Neural cell (in vitro differentiated cells): ENCODE measurements at regions not wholly inside any gene's neighbourhood (a gene's known extent, or its start where the extent isn't known, plus 50 kb on each side); places are given as distances from the start of the nearest gene placed in this dataset.

Experiments
- H2AFZ ChIP-seq: fragments of 200-600, 300-800 bp; sonication (generic), shearing (Covaris generic); 2 replicates; pipeline ENCODE4 v1.6.0; 2014; ENCODE audit warnings: low read depth, mild to moderate bottlenecking, antibody characterized with exemption, low read length, moderate library complexity
- H3F3A ChIP-seq: fragments of 200-600 bp; shearing (Covaris generic); 2 replicates; pipeline ENCODE4 v1.6.1; 2016; ENCODE audit warnings: mild to moderate bottlenecking, moderate library complexity, mixed read lengths, antibody characterized with exemption, low read length; ENCODE audit not compliant: insufficient read depth, poor library complexity, severe bottlenecking
- H3K27ac ChIP-seq: fragments of 200-600, 300-800 bp; sonication (generic), shearing (Covaris generic); 2 replicates; pipeline ENCODE4 v1.5.1; 2014; ENCODE audit warnings: mild to moderate bottlenecking, low read length, moderate library complexity
- H3K27me3 ChIP-seq: fragments of 300-800, 200-600 bp; sonication (generic), shearing (Covaris generic); 2 replicates; pipeline ENCODE4 v1.6.0; 2014; ENCODE audit warnings: mild to moderate bottlenecking, low read depth, low read length, moderate library complexity; ENCODE audit not compliant: insufficient read depth
- H3K36me3 ChIP-seq: fragments of 300-800, 200-600 bp; sonication (generic), shearing (Covaris generic); 2 replicates; pipeline ENCODE4 v1.5.1; 2014; ENCODE audit warnings: mild to moderate bottlenecking, antibody characterized with exemption, low read length, moderate library complexity; ENCODE audit not compliant: insufficient read depth
- H3K4me2 ChIP-seq: fragments of 300-800, 200-600 bp; sonication (generic), shearing (Covaris generic); 2 replicates; pipeline ENCODE4 v1.6.0; 2014; ENCODE audit warnings: mild to moderate bottlenecking, low read length
- H3K4me3 ChIP-seq: fragments of 300-800, 200-600 bp; sonication (generic), shearing (Covaris generic); 2 replicates; pipeline ENCODE4 v1.5.1; 2014; ENCODE audit warnings: mild to moderate bottlenecking, low read length, moderate library complexity
- H3K79me2 ChIP-seq: fragments of 200-600 bp; shearing (Covaris generic); replicated peaks from 2 replicates; pipeline ENCODE4 v1.6.0; 2014; ENCODE audit warnings: mild to moderate bottlenecking, low read length, moderate library complexity; ENCODE audit not compliant: insufficient read depth
- H3K9ac ChIP-seq: fragments of 300-800, 200-600 bp; sonication (generic), shearing (Covaris generic); 2 replicates; pipeline ENCODE4 v1.6.1; 2016; ENCODE audit warnings: mild to moderate bottlenecking, low read length, mixed read lengths
- H3K9me2 ChIP-seq: fragments of 200-600 bp; shearing (Covaris generic); 2 replicates; pipeline ENCODE4 v1.6.1; 2016; ENCODE audit warnings: mild to moderate bottlenecking, low read length, mixed read lengths; ENCODE audit not compliant: insufficient read depth
- H3K9me3 ChIP-seq: fragments of 200-600, 300-800 bp; sonication (generic), shearing (Covaris generic); 2 replicates; pipeline ENCODE4 v1.6.1; 2016; ENCODE audit warnings: mild to moderate bottlenecking, mixed run types, low read length, moderate library complexity, mixed read lengths
- H4K20me1 ChIP-seq: fragments of 200-600 bp; shearing (Covaris generic); 2 replicates; pipeline ENCODE4 v1.6.1; 2016; ENCODE audit warnings: mild to moderate bottlenecking, mixed run types; ENCODE audit not compliant: insufficient read depth
- EP300 ChIP-seq: fragments of 450-650 bp; conservative IDR thresholded peaks from 2 replicates; pipeline ENCODE4 v1.6.1; 2014; ENCODE audit warnings: antibody characterized with exemption, mild to moderate bottlenecking, moderate library complexity; ENCODE audit not compliant: poor library complexity, severe bottlenecking
- EZH2 ChIP-seq: fragments of 200-600, 300-800 bp; shearing (Covaris generic), sonication (generic); IDR thresholded peaks from 2 replicates; pipeline ENCODE4 v1.6.1; 2014; ENCODE audit warnings: antibody characterized with exemption, low read length, borderline replicate concordance, mild to moderate bottlenecking; ENCODE audit not compliant: insufficient read depth, poor library complexity, severe bottlenecking
- MXI1 ChIP-seq: fragments of 450-650 bp; conservative IDR thresholded peaks from 2 replicates; pipeline ENCODE4 v1.6.1; 2014; ENCODE audit warnings: antibody characterized with exemption, mild to moderate bottlenecking; ENCODE audit not compliant: poor library complexity, severe bottlenecking
- POLR2AphosphoS5 ChIP-seq: IDR thresholded peaks from 2 replicates; pipeline ENCODE4 v1.6.1; 2012
- RAD21 ChIP-seq: fragments of 450-650 bp; conservative IDR thresholded peaks from 2 replicates; pipeline ENCODE4 v1.6.1; 2014; ENCODE audit warnings: antibody characterized with exemption, mild to moderate bottlenecking, moderate library complexity
- SMC3 ChIP-seq: fragments of 450-650 bp; conservative IDR thresholded peaks from 2 replicates; pipeline ENCODE4 v1.6.1; 2014; ENCODE audit warnings: antibody characterized with exemption, mild to moderate bottlenecking, moderate library complexity; ENCODE audit not compliant: poor library complexity
- TAF1 ChIP-seq: IDR thresholded peaks from 2 replicates; pipeline ENCODE4 v1.6.1; 2012; ENCODE audit warnings: low read depth
- TF ChIP-seq, protein P1 (sequence below): fragments of 450-650 bp; IDR thresholded peaks from 2 replicates; pipeline ENCODE4 v1.5.1; 2014; ENCODE audit warnings: antibody characterized with exemption, mild to moderate bottlenecking, moderate library complexity; ENCODE audit not compliant: poor library complexity, severe bottlenecking
- TF ChIP-seq, protein P2 (sequence below): IDR thresholded peaks from 2 replicates; pipeline ENCODE4 v1.6.1; 2012; ENCODE audit warnings: borderline replicate concordance

DNA sequence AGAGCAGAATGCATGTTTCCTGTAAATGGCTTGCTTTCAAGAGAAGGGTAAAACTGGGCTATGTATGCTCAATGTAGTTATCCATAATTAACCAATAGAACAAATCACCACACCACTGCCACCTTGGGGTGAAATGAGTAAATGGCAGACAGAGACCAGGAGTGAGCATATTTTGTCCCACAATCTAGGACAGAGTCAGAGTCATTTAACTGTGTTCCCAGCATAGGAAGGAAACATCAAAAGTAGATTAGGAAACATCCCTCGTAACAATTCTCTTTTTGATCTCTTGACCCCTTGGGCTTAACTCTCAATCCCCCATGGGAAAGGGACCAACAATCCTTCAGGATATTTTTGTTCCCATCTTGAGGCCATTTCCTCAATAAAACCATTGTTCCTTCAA is 224.8 kb downstream of the NHLRC3 start:
- Histone ChIP-seq H3K79me2 (no peaks in the 10 kb centered on the region), H3K27ac (no peak overlapping the region), H3K4me2 (no peak overlapping the region), H3K9ac (no peak overlapping the region), H3K4me3 (no peak overlapping the region), H3K9me3 (no peaks in the 10 kb centered on the region), H3F3A (no peaks in the 10 kb centered on the region), H2AFZ (no peak overlapping the region), H3K27me3 (no peaks in the 10 kb centered on the region), H3K36me3 (no peaks in the 10 kb centered on the region), H3K9me2 (no peaks in the 10 kb centered on the region), H4K20me1 (no peaks in the 10 kb centered on the region)
- TF ChIP-seq POLR2AphosphoS5 (no peak), RAD21 (no peak), EP300 (no peak), MXI1 (no peak), SMC3 (no peak), TAF1 (no peak)
- TF ChIP-seq, protein P1, sequence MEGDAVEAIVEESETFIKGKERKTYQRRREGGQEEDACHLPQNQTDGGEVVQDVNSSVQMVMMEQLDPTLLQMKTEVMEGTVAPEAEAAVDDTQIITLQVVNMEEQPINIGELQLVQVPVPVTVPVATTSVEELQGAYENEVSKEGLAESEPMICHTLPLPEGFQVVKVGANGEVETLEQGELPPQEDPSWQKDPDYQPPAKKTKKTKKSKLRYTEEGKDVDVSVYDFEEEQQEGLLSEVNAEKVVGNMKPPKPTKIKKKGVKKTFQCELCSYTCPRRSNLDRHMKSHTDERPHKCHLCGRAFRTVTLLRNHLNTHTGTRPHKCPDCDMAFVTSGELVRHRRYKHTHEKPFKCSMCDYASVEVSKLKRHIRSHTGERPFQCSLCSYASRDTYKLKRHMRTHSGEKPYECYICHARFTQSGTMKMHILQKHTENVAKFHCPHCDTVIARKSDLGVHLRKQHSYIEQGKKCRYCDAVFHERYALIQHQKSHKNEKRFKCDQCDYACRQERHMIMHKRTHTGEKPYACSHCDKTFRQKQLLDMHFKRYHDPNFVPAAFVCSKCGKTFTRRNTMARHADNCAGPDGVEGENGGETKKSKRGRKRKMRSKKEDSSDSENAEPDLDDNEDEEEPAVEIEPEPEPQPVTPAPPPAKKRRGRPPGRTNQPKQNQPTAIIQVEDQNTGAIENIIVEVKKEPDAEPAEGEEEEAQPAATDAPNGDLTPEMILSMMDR: peak; percentile 36
- TF ChIP-seq, protein P2, sequence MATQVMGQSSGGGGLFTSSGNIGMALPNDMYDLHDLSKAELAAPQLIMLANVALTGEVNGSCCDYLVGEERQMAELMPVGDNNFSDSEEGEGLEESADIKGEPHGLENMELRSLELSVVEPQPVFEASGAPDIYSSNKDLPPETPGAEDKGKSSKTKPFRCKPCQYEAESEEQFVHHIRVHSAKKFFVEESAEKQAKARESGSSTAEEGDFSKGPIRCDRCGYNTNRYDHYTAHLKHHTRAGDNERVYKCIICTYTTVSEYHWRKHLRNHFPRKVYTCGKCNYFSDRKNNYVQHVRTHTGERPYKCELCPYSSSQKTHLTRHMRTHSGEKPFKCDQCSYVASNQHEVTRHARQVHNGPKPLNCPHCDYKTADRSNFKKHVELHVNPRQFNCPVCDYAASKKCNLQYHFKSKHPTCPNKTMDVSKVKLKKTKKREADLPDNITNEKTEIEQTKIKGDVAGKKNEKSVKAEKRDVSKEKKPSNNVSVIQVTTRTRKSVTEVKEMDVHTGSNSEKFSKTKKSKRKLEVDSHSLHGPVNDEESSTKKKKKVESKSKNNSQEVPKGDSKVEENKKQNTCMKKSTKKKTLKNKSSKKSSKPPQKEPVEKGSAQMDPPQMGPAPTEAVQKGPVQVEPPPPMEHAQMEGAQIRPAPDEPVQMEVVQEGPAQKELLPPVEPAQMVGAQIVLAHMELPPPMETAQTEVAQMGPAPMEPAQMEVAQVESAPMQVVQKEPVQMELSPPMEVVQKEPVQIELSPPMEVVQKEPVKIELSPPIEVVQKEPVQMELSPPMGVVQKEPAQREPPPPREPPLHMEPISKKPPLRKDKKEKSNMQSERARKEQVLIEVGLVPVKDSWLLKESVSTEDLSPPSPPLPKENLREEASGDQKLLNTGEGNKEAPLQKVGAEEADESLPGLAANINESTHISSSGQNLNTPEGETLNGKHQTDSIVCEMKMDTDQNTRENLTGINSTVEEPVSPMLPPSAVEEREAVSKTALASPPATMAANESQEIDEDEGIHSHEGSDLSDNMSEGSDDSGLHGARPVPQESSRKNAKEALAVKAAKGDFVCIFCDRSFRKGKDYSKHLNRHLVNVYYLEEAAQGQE: no peak

DNA sequence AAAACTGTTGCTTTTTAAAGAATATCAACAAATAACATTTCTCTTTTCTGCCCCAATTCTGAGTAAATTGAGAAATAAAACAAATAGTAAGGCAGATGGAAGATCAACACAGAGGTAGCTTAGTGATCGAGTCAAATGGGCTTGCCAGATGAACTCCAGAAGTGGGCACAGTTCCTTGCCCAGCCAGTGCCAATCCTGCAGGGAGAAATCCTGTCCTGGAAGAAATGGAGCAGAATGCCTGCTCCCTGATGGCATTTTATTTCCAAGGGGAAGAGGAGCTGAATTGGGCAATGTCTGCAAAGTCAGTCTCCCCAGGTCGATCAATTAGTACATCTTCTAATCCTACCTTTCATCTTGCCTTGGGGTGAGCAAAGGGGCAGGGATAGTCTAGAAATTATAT is 225.3 kb downstream of the NHLRC3 start:
- Histone ChIP-seq H3K9me3 (no peaks in the 10 kb centered on the region), H3K9me2 (no peaks in the 10 kb centered on the region), H3K27ac (no peak overlapping the region), H3K4me3 (no peak overlapping the region), H4K20me1 (no peaks in the 10 kb centered on the region), H3K9ac (no peak overlapping the region), H3K36me3 (no peaks in the 10 kb centered on the region), H3K79me2 (no peaks in the 10 kb centered on the region), H3K27me3 (no peaks in the 10 kb centered on the region), H3K4me2 (no peak overlapping the region), H2AFZ (no peak overlapping the region), H3F3A (no peaks in the 10 kb centered on the region)
- TF ChIP-seq EZH2: no peak

DNA sequence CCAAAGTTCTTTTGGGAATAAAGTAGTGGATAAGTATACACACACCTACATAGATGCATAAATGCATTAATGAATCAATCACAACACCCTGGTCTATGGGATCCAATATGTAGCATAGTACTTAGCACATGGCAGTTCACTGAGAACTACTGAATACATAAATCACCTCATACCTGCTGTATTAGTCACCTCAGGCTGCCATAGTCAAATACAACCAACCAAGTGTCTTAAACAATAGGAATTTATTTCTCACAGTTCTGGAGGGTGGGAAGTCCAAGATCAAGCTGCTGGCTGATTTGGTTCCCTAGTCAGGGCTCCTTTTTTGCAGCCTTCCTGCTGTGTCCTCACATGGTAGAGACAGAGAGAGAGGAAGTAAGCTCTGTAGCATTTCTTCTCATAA is 228.2 kb downstream of the NHLRC3 start:
- no peaks in the 10 kb centered on the region for H3F3A ChIP-seq
- no peaks in the 10 kb centered on the region for H3K9me2 ChIP-seq
- no peaks in the 10 kb centered on the region for H3K9me3 ChIP-seq
- no peak overlapping the region for H3K27ac ChIP-seq
- no peak overlapping the region for H3K4me2 ChIP-seq
- TF ChIP-seq POLR2AphosphoS5: no peak
- TF ChIP-seq EP300: no peak
- TF ChIP-seq TAF1: no peak
- TF ChIP-seq MXI1: no peak
- no peak for TF ChIP-seq EZH2
- no peak for TF ChIP-seq SMC3
- TF ChIP-seq RAD21: no peak
- TF ChIP-seq, protein P2: no peak
- TF ChIP-seq, protein P1: no peak
- no peaks in the 10 kb centered on the region for H3K36me3 ChIP-seq
- H3K27me3 ChIP-seq: no peaks in the 10 kb centered on the region
- H2AFZ ChIP-seq: no peak overlapping the region
- H3K79me2 ChIP-seq: no peaks in the 10 kb centered on the region
- no peak overlapping the region for H3K4me3 ChIP-seq
- H3K9ac ChIP-seq: no peak overlapping the region
- no peaks in the 10 kb centered on the region for H4K20me1 ChIP-seq
